COLO668 (cell line): ENCODE measurements at regions not wholly inside any gene's neighbourhood (a gene's known extent, or its start where the extent isn't known, plus 50 kb on each side); places are given as distances from the start of the nearest gene placed in this dataset.
"Not testable (repeated sequence)": the region's sequence is repeated elsewhere in the genome, so short reads cannot be mapped to it uniquely, and the experiment has no call there.

Experiments used
- DNase-seq: peaks from one replicate; lab custom pipeline; 2025; ENCODE audit not compliant: unreplicated experiment; lab: John Stamatoyannopoulos, UW

GRCh38 chr11:13166036-13166435 lies 111.6 kb upstream of the BMAL1 start:
- DNase-seq: no peak

DNA sequence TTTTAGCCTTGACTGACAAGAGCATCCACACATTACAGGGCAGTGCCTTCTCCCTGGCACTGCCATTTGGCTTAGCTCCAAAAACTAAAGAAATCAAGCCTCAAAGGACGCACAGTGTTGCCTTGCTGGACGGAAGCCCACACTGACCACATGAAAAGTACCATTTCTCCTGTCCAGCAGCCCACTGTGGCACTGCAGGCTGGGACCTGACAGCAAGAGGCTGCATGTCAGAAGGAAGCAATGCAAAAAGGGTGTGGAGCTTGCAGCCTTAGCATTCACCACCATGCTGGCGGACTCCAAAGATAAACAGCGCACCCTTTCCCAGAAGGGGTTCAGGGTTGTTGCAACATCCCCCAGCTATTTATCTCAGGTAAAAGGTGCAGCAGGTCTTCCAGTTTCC lies 109.3 kb upstream of the BMAL1 start:
- no peak for DNase-seq

DNA sequence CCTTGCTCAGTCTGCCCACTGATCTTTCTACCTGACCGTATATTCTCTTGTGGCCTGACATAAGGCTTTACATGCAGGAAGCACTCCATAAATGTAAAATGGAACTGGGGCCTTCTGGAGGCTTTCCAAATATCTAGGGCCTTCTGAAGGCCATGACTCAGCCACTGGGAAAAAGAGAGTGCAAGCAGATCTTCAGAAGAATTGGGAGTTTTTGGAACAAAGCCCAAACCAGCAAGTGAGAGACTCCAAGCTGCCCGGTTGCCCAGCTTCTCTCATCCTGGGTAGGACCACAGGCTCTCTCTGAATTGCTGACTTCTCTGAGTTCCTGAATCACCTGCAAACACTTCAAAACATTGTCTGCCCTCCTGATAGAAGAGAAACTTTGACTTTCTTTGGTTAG lies 107.9 kb upstream of the BMAL1 start:
- DNase-seq: no peak

- no peak for DNase-seq
These were observed 103.5 kb upstream of the BMAL1 start for GRCh38 chr11:13174090-13174489.

DNA sequence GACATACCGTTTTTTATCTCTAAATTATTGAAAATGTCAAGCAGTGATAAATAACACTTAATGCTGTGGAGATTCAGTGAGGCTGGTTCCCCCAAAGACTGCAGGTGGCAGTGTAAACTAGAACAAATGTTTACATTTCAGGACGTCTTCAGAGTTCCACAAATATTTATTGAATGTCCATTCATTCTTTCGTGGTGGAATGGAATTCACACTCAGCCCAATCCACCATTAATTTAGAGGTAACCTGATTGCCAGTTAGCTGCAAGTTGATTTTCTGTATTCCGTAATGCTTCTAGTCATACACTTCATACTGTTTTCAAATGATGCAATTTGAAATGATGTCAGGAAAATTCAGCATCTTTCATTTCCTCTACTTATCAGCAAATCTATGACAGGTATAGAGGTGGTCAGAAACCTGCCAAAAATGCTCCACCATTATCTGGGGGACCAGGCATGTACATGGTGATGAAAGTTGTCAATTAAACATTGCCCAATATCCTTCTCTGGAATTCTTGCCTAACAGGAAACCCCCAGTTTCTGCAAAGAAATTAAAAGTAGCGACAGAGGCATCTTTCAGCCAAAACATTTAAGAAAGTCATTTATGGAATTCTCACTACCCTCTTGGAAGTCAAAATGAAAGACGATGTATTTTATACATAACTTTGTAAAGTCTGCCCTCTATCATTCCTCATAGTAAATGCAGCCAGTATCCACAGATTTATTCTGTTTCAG lies 94.3 kb upstream of the BMAL1 start:
- peak; percentile 12 for DNase-seq

DNA sequence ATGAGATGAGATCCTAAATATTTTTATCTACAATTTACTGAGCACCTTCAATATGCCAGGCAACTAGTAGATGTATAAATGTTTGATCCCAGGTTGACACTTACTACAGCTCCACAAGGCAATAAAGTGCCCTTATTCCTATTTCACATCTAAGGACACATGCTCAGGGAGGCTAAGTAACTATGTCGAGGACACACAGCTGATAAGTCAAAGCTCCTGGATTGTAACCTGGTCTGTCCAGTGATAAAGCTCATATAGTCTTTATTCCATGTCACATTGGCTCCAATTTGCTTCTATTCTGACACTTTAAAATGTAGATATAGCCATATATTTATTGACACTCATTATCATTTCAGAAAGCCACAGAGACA lies 93.8 kb upstream of the BMAL1 start:
- DNase-seq: no peak

- no peak for DNase-seq
These were observed 93.2 kb upstream of the BMAL1 start for GRCh38 chr11:13184295-13184794.

GRCh38 chr11:13188179-13188578 lies 89.4 kb upstream of the BMAL1 start:
- no peak for DNase-seq

DNA sequence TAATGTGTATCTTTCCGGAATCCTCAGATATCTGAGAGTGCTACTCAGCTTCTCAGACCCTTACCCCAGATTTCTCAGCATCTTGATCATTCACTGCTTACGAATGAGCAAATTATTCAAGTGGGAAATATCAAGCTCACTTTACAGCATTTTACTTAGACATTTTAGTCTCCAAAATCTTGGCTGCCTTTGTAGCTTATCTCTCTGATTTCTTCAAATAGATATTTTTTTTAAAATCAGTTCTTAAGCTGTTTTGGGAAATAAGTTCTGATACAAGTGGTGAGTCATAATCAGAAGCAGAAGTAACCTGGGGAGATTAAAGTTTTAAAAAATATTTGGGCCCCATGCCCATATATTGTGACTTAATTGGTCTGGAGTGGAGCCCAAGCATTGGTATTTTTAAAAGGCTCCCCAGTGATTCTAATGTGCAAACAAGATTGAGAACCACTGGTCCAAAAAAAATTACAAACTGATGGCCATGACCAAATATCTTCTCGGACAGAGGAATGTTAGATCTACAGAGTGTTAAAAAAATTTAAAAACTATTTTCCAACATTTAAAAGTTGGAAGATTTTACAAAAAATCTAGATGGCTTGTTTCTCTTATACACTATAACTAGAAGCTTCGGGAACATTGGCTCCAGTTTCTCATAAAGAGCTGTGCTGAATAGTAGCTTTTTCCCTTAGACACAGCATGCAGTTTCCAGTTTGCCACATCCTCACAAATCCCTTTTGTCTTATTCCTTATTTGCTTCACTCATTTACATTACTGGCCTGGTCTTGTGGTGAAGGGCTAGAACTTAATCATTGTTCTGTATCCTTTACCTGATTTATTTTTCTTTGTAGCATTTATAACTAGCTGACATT lies 87.8 kb upstream of the BMAL1 start:
- no peak for DNase-seq

DNA sequence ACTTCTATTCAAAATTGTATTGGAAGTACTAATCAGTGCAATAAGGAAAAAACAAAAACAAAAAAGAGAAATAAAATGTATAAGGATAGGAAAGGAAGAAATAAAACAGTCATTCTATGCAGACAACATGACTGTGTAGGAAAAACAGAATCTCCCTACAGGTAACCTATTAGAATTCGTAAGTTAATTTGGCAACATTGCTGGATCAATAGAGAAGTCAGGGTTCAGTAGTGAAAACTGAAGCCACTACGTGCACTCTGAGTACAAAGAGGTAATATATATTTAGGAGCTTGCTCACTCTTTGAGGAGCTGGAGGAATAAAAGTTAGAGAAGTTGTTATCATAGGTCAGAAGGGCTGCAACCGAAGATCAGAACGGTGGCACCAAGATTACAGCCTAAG lies 84.0 kb upstream of the BMAL1 start:
- no peak for DNase-seq

DNA sequence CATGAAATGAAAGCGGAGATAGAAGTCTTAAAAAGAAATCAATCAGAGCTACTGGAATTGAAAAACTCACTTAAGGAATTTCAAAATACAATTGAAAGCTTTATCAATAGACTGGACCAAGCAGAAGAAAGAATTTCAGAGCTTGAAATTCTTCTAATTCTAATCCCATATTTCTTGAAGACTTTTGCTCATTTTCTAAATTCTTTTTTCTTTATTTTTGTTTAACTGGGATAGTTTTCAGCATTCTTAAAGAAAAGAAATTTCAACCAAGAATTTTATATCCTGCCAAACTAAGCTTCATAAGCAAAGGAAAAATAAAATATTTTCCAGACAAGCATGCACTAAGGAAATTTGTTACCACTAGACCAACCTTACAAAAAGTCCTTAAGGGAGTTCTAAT lies 80.2 kb upstream of the BMAL1 start:
- DNase-seq: not testable (repeated sequence)

- no peak for DNase-seq
These were observed 72.1 kb upstream of the BMAL1 start for GRCh38 chr11:13205486-13205885.

DNA sequence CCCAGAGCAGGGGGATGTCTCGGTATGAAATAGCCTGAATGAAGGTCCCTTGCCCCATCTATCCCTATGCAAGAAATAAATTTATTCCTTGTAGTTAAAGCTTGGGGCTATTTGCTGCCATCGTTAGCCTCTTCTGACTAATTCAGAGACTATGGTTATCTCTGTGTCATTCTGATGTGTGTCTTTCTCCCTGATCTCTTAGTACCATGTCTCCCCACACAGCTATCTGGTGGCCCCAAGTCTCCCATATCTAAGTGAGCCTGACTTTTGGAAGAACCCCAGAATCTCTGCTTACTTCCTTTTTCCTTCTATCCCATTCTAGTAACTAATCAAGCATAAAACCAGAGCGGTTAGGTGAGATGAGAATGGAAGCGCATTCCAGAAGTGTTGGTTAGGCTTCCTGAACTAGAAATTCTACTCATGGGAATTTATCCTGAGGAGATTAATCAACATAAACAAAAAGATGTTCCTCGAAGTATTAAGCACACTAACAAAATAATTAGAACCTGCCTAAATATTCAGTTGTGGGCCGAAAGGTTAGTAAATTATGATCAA lies 71.4 kb upstream of the BMAL1 start:
- no peak for DNase-seq

GRCh38 chr11:13207270-13207664 lies 70.3 kb upstream of the BMAL1 start:
- no peak for DNase-seq

GRCh38 chr11:13207665-13208594 lies 69.7 kb upstream of the BMAL1 start:
- no peak for DNase-seq

- no peak for DNase-seq
These were observed 68.7 kb upstream of the BMAL1 start for GRCh38 chr11:13208921-13209320.

- DNase-seq: no peak
These were observed 68.2 kb upstream of the BMAL1 start for GRCh38 chr11:13209379-13209778.

DNA sequence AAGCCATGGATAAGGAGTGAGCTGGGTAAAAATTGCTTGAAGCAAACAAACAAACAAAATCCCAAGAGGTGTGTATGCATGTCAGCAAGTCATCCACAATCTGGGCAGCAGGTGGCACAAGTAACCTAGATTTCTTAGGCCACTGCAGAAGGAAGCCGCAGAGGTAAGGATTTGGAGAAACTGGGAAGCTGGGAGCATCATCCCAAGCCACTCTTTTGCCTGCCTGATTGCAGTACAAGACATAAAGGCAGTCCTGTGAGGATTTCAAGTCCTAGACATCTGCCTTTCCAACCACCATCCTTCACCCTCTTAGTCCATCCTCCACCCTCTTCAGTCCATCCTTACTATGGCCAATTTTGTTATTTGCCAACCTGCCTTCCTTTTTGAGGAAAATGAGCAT lies 67.2 kb upstream of the BMAL1 start:
- DNase-seq: peak; percentile 58

- DNase-seq: no peak
These were observed 63.3 kb upstream of the BMAL1 start for GRCh38 chr11:13214276-13214675.

DNA sequence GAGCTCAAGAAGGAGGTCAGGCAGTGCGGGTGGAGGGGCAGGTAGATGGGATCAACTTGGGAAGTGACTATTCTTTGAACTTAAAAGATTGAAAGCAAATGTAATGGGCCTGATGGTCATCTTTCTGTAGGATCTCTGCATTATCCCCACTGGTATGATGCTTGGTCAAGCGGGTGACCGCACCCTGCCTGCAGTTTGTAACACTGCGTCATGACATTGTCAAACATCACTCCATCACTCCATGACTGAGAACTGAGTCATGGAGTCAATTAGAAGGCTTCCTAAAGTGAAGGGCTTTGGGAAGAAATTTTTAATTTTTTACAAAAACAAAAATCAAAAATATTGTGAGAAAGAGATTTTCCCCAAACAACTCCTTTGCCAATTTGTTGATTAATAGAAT lies 62.4 kb upstream of the BMAL1 start:
- no peak for DNase-seq
